ENCODE measurements at regions not wholly inside any gene's neighbourhood (a gene's known extent, or its start where the extent isn't known, plus 50 kb on each side); places are given as distances from the start of the nearest gene placed in this dataset.

DNA sequence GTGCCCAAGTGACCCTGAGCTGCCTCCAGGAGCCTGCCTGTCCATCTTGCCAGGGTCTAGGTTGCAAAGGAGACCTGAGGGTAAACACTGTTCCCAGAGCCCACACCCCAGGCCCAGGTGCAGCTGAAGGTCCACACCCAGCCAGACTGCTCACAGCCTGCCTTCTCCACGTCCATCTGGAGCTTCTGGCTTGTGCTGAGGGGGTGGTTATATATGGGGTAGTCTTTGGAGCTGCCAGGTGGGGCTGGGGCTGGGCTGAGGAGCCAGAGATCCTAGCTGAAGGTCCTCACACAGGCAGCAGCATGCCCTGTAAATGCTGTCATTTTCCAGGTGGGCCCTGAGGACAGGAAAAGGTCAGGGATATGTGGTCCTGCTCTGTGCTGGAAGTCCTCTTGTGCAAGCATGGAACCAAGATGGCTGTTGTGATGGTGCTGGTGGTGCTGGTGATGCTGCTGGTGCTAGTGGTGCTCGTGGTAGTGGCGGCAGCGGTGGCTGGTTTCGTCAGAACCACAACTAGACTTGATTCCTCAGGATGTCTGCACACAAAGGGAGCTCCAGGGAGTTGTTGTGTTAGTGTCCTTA lies 182.7 kb downstream of the MATN1 start (continued):
- TF ChIP-seq RUNX3 (IDR thresholded peaks at IDR 0.05; ENCODE audit: low read length): no peak
- TF ChIP-seq ZNF274 (IDR thresholded peaks at IDR 0.05; ENCODE audit: insufficient read depth, insufficient read length): no peak
- no peak for TF ChIP-seq HDGF (IDR thresholded peaks at IDR 0.05)
- TF ChIP-seq BACH1 (IDR thresholded peaks at IDR 0.05; ENCODE audit: borderline replicate concordance): no peak

DNA sequence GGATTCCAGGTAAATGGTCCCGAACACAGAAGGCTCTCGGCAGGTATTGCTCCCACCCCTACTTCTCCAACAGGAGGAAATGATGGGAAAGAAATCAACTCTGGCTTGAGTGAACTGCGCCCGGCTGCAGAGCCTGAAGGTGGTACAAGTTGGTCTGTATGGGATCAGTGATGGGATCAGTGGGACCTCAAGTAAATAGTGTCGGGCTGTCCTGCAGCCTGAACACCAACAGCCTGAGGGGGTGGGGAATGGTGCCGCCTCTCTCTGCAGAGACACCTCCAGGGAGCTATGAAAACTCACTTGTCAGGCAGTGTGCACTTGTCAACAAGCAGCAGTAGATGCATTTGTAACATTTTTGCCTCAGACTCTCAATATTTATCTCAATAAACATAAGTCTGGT lies 183.5 kb downstream of the MATN1 start:
- H3K9me3 ChIP-seq (replicated peaks; ENCODE audit: control insufficient read depth, insufficient read depth, low read length): no peaks in the 10 kb centered on the region; the same call in 2 of the 3 replicates
- FAIRE-seq (no peak), DNase-seq (ENCODE audit: low read depth, low spot score) (no peak), ATAC-seq (no peak)
- WGBS (ENCODE audit: insufficient coverage, insufficient replicate concordance, low lambda C conversion rate, missing lambda C conversion rate): 15% methylated on average over 6 of the region's 6 CpGs
- TF ChIP-seq RELA (IDR thresholded peaks at IDR 0.05; ENCODE audit: borderline replicate concordance, partially characterized antibody) (no peak), NFYA (IDR thresholded peaks at IDR 0.05; ENCODE audit: borderline replicate concordance, low read depth, low read length) (no peak), SIX5 (IDR thresholded peaks at IDR 0.05; ENCODE audit: low read depth, low read length, severe bottlenecking) (no peak), SRF (IDR thresholded peaks at IDR 0.05; ENCODE audit: low read depth in 2 of 2, low read length in 2 of 2) (no peak), NR2F1 (conservative IDR thresholded peaks at IDR 0.05) (no peak), ZBED1 (IDR thresholded peaks at IDR 0.05; ENCODE audit: borderline replicate concordance) (no peak), FOS (IDR thresholded peaks at IDR 0.05; ENCODE audit: borderline replicate concordance, extremely low read depth, insufficient read length) (no peak), SPI1 (IDR thresholded peaks at IDR 0.05; ENCODE audit: borderline replicate concordance, insufficient read depth, low read depth, low read length) (no peak)
- TF ChIP-seq, protein P1, sequence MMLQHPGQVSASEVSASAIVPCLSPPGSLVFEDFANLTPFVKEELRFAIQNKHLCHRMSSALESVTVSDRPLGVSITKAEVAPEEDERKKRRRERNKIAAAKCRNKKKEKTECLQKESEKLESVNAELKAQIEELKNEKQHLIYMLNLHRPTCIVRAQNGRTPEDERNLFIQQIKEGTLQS (IDR thresholded peaks at IDR 0.05; ENCODE audit: borderline replicate concordance, extremely low read depth, low read depth, low read length): no peak
- TF ChIP-seq, protein P2, sequence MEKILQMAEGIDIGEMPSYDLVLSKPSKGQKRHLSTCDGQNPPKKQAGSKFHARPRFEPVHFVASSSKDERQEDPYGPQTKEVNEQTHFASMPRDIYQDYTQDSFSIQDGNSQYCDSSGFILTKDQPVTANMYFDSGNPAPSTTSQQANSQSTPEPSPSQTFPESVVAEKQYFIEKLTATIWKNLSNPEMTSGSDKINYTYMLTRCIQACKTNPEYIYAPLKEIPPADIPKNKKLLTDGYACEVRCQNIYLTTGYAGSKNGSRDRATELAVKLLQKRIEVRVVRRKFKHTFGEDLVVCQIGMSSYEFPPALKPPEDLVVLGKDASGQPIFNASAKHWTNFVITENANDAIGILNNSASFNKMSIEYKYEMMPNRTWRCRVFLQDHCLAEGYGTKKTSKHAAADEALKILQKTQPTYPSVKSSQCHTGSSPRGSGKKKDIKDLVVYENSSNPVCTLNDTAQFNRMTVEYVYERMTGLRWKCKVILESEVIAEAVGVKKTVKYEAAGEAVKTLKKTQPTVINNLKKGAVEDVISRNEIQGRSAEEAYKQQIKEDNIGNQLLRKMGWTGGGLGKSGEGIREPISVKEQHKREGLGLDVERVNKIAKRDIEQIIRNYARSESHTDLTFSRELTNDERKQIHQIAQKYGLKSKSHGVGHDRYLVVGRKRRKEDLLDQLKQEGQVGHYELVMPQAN (conservative IDR thresholded peaks at IDR 0.05): no peak
- TF ChIP-seq, protein P3, sequence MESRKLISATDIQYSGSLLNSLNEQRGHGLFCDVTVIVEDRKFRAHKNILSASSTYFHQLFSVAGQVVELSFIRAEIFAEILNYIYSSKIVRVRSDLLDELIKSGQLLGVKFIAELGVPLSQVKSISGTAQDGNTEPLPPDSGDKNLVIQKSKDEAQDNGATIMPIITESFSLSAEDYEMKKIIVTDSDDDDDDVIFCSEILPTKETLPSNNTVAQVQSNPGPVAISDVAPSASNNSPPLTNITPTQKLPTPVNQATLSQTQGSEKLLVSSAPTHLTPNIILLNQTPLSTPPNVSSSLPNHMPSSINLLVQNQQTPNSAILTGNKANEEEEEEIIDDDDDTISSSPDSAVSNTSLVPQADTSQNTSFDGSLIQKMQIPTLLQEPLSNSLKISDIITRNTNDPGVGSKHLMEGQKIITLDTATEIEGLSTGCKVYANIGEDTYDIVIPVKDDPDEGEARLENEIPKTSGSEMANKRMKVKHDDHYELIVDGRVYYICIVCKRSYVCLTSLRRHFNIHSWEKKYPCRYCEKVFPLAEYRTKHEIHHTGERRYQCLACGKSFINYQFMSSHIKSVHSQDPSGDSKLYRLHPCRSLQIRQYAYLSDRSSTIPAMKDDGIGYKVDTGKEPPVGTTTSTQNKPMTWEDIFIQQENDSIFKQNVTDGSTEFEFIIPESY (IDR thresholded peaks at IDR 0.05): no peak
- H3K27me3 ChIP-seq (replicated peaks in 1 of 2; ENCODE audit: control insufficient read depth in 2 of 2, insufficient read depth in 2 of 2, low read length in 1 of 2): no peaks in the 10 kb centered on the region
- H3K4me1 ChIP-seq (ENCODE audit: control insufficient read depth, insufficient read depth, low read length): no peaks in the 10 kb centered on the region
- no peaks in the 10 kb centered on the region for H3K79me2 ChIP-seq (ENCODE audit: control insufficient read depth, insufficient read depth, low read length)
- no peak overlapping the region for H3K4me3 ChIP-seq
- H3K36me3 ChIP-seq (ENCODE audit: control insufficient read depth in 2 of 2, insufficient read depth in 2 of 2, low read length in 1 of 2): no peaks in the 10 kb centered on the region
- RAD21 ChIA-PET (ENCODE audit: unreplicated experiment): no interaction called here
- no peak overlapping the region for H3K27ac ChIP-seq (ENCODE audit: control insufficient read depth, insufficient read depth)
- in situ Hi-C loops (cut with MboI): no loop called here
- no peak overlapping the region for H2AFZ ChIP-seq (ENCODE audit: control insufficient read depth, low read depth, low read length)
- no TSS peak for BruUV-seq (replicated peaks)
- intact Hi-C loops (cut with micrococcal nuclease; ENCODE audit: unreplicated experiment): no loop called here
- H3K9ac ChIP-seq (ENCODE audit: control insufficient read depth, insufficient read depth, low read length): no peak overlapping the region
- no peaks in the 10 kb centered on the region for H4K20me1 ChIP-seq (ENCODE audit: control insufficient read depth, insufficient read depth)
- no peak overlapping the region for H3K4me2 ChIP-seq (ENCODE audit: control insufficient read depth, insufficient read depth)
- POLR2A ChIA-PET: no interaction called here
- SMC1A ChIA-PET (ENCODE audit: uncharacterized antibody, unreplicated experiment): no interaction called here
- CTCF ChIA-PET: no interaction called here
